ENCODE measurements at regions not wholly inside any gene's neighbourhood (a gene's known extent, or its start where the extent isn't known, plus 50 kb on each side); places are given as distances from the start of the nearest gene placed in this dataset.

DNA sequence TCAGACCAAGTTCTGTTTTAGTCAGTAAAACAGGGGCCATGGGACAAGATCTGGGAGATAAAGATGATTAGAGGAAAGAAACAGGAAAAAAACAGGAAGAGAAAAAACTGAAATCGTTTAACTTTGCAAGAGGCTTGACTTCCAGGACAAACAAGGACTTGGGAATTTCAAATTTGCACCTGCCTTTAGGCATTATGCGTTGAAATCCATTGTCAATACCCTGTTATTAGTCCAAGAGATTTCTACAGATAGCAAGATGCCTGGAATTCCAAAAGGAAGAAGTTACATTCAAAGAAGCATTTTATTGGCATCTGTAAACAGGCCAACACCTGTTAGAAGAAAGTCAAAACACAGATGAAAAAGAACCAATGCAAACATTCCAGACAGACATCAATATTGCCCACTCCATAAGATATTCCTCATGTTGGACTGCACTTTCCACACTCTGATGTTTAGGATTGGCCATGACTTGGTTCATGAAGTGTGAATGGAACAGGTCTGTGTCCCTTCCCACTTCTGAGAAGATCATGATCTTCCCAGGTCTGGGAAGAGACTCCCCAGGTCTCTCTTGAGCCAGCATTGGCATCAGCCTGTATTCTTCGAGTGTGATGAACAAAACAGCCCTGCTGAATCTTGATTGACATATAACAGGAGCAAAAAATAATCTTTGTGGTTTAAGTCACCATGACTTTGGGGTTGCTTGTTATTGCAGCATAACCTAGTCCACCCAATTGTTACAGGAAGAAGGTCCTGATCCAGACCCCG is 181.4 kb upstream of the FN1 start:
- TF ChIP-seq, protein P1, sequence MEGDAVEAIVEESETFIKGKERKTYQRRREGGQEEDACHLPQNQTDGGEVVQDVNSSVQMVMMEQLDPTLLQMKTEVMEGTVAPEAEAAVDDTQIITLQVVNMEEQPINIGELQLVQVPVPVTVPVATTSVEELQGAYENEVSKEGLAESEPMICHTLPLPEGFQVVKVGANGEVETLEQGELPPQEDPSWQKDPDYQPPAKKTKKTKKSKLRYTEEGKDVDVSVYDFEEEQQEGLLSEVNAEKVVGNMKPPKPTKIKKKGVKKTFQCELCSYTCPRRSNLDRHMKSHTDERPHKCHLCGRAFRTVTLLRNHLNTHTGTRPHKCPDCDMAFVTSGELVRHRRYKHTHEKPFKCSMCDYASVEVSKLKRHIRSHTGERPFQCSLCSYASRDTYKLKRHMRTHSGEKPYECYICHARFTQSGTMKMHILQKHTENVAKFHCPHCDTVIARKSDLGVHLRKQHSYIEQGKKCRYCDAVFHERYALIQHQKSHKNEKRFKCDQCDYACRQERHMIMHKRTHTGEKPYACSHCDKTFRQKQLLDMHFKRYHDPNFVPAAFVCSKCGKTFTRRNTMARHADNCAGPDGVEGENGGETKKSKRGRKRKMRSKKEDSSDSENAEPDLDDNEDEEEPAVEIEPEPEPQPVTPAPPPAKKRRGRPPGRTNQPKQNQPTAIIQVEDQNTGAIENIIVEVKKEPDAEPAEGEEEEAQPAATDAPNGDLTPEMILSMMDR (IDR thresholded peaks at IDR 0.05; ENCODE audit: low read depth, low read length, missing input control), result no peak
- H3K27ac ChIP-seq (ENCODE audit: low read depth in 1 of 2, low read length in 2 of 2), result no peak overlapping the region
- no peaks in the 10 kb centered on the region for H3K9me3 ChIP-seq (ENCODE audit: control insufficient read depth in 4 of 4, low read length in 3 of 4)
- H3K9ac ChIP-seq (ENCODE audit: low read depth in 1 of 2, low read length in 2 of 2), result no peak overlapping the region
- no peak for DNase-seq (ENCODE audit: low spot score)
- 68% methylated on average over 4 of the region's 4 CpGs for WGBS
- H3K4me3 ChIP-seq (ENCODE audit: low read depth in 1 of 3, low read length in 3 of 3), result no peak overlapping the region
- no peaks in the 10 kb centered on the region for H3K27me3 ChIP-seq (ENCODE audit: control insufficient read depth in 4 of 4, insufficient read depth in 4 of 4, low read length in 3 of 4)
- no peaks in the 10 kb centered on the region for H3K36me3 ChIP-seq (ENCODE audit: control insufficient read depth in 4 of 4, insufficient read depth in 3 of 4, low read depth in 1 of 4, low read length in 3 of 4)
- H3K4me1 ChIP-seq (ENCODE audit: control insufficient read depth in 4 of 4, insufficient read depth in 4 of 4, low read length in 3 of 4), result peaks cover 0 to 9% (median 5%) of the 10 kb centered on the region in 4 donors

DNA sequence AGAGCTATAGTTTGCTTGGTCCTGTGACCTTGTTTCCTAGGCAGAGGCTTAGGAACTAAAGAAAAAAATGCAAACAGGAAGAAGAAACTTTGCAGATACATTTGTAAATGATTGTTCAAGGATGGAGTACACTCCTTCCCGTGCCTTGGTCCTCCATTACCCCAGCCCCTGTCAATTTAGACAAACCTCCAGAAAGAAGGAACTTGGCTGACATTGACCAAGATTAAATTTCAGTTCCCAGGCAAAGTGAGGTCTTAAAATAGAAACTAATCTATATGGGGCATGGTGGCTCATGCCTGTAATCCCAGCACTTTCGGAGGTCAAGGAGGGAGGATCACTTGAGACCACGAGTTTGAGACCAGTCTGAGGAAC is 179.9 kb upstream of the FN1 start:
- H3K9me3 ChIP-seq (ENCODE audit: control insufficient read depth in 4 of 4, low read length in 3 of 4), result no peaks in the 10 kb centered on the region
- no peak for DNase-seq (ENCODE audit: low spot score)
- no peaks in the 10 kb centered on the region for H3K36me3 ChIP-seq (ENCODE audit: control insufficient read depth in 4 of 4, insufficient read depth in 3 of 4, low read depth in 1 of 4, low read length in 3 of 4)
- H3K4me1 ChIP-seq (ENCODE audit: control insufficient read depth in 4 of 4, insufficient read depth in 4 of 4, low read length in 3 of 4), result peaks cover 0 to 9% (median 5%) of the 10 kb centered on the region in 4 donors
- no peak overlapping the region for H3K9ac ChIP-seq (ENCODE audit: low read depth in 1 of 2, low read length in 2 of 2)
- TF ChIP-seq NR2F2 (IDR thresholded peaks at IDR 0.05) (no peak), YY1 (IDR thresholded peaks at IDR 0.05) (no peak), JUND (IDR thresholded peaks at IDR 0.05) (no peak), RAD21 (IDR thresholded peaks at IDR 0.05) (no peak), SP1 (IDR thresholded peaks at IDR 0.05) (no peak)
- TF ChIP-seq, protein P2, sequence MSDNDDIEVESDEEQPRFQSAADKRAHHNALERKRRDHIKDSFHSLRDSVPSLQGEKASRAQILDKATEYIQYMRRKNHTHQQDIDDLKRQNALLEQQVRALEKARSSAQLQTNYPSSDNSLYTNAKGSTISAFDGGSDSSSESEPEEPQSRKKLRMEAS (IDR thresholded peaks at IDR 0.05), result no peak
- TF ChIP-seq, protein P3, sequence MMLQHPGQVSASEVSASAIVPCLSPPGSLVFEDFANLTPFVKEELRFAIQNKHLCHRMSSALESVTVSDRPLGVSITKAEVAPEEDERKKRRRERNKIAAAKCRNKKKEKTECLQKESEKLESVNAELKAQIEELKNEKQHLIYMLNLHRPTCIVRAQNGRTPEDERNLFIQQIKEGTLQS (IDR thresholded peaks at IDR 0.05), result no peak
- no peak overlapping the region for H3K4me3 ChIP-seq (ENCODE audit: low read depth in 1 of 3, low read length in 3 of 3)
- 68% methylated on average over 3 of the region's 3 CpGs for WGBS
- no peak overlapping the region for H3K27ac ChIP-seq (ENCODE audit: low read depth in 1 of 2, low read length in 2 of 2)
- no peaks in the 10 kb centered on the region for H3K27me3 ChIP-seq (ENCODE audit: control insufficient read depth in 4 of 4, insufficient read depth in 4 of 4, low read length in 3 of 4)

DNA sequence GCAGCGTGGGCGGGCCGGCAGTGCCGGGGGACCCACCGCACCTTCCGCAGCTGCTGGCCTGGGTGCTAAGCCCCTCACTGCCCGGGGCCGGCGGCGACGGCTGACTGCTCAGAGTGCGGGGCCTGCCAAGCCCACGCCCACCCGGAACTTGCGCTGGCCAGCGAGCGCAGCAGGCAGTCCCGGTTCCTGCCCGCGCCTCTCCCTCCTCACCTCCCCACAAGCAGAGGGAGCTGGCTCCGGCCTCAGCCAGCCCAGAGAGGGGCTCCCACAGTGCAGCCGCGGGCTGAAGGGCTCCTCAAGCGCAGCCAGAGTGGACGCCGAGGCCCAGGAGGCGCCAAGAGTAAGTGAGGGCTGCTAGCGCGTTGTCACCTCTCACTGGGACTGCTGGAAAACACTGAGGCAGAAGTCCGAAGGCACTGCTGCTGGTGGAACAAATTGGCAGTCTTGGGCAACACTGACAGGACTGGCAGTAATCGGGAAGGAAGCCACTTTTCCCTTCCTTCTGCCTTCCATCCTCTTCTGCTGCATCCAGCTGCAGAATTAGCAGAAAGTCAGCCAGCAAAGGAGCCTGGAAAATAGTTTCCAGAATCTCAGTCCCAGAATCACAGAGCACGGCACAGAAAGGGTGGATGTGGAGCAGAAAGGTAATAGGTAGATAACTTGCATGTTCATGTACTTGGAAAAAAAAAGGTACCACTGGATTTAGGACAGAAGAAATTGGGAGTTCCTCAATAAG is 179.4 kb upstream of the FN1 start:
- Histone ChIP-seq H3K27me3 (ENCODE audit: control insufficient read depth in 4 of 4, insufficient read depth in 4 of 4, low read length in 3 of 4) (no peaks in the 10 kb centered on the region), H3K9me3 (ENCODE audit: control insufficient read depth in 4 of 4, low read length in 3 of 4) (no peaks in the 10 kb centered on the region), H3K27ac (ENCODE audit: low read depth in 1 of 2, low read length in 2 of 2) (no peak overlapping the region), H3K4me1 (ENCODE audit: control insufficient read depth in 4 of 4, insufficient read depth in 4 of 4, low read length in 3 of 4) (peaks cover 0 to 9% (median 5%) of the 10 kb centered on the region in 4 donors), H3K9ac (ENCODE audit: low read depth in 1 of 2, low read length in 2 of 2) (no peak overlapping the region), H3K36me3 (ENCODE audit: control insufficient read depth in 4 of 4, insufficient read depth in 3 of 4, low read depth in 1 of 4, low read length in 3 of 4) (no peaks in the 10 kb centered on the region), H3K4me3 (ENCODE audit: low read depth in 1 of 3, low read length in 3 of 3) (no peak overlapping the region)
- WGBS, result 97% methylated on average over 32 of the region's 32 CpGs
- TF ChIP-seq GABPA (IDR thresholded peaks at IDR 0.05 in 1 of 2, conservative IDR thresholded peaks at IDR 0.05 in 1 of 2) (no peak), NR2F2 (IDR thresholded peaks at IDR 0.05) (no peak)
- no peak for DNase-seq (ENCODE audit: low spot score)

DNA sequence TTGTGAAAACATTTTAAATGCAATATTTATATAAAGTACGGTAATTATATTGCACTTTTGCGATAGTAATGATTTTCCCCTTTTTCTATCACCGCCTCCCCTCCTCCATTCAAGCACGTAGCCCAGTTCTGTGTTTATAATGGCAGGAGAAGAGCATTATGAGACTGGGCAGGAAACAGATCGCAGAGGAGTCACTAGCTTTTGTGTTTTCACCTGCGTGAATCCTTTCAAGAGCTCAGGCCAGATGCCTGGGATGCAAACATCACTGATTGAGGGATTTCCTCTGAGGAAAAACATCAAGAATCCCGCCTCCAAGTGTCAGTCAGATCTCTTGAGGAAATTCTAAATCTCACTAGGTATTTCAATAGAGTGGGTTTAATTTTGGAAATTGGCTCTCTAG is 178.4 kb upstream of the FN1 start:
- Histone ChIP-seq H3K9ac (ENCODE audit: low read depth in 1 of 2, low read length in 2 of 2) (no peak overlapping the region), H3K9me3 (ENCODE audit: control insufficient read depth in 4 of 4, low read length in 3 of 4) (no peaks in the 10 kb centered on the region), H3K36me3 (ENCODE audit: control insufficient read depth in 4 of 4, insufficient read depth in 3 of 4, low read depth in 1 of 4, low read length in 3 of 4) (no peaks in the 10 kb centered on the region), H3K4me1 (ENCODE audit: control insufficient read depth in 4 of 4, insufficient read depth in 4 of 4, low read length in 3 of 4) (peaks cover 0 to 6% (median 4%) of the 10 kb centered on the region in 4 donors), H3K27me3 (ENCODE audit: control insufficient read depth in 4 of 4, insufficient read depth in 4 of 4, low read length in 3 of 4) (no peaks in the 10 kb centered on the region), H3K27ac (ENCODE audit: low read depth in 1 of 2, low read length in 2 of 2) (no peak overlapping the region), H3K4me3 (ENCODE audit: low read depth in 1 of 3, low read length in 3 of 3) (no peak overlapping the region)
- DNase-seq (ENCODE audit: low spot score), result no peak
- no peak for TF ChIP-seq EGR1 (IDR thresholded peaks at IDR 0.05; ENCODE audit: low read depth in 2 of 2)
- no peak for TF ChIP-seq FOXA2 (IDR thresholded peaks at IDR 0.05)
- no peak for TF ChIP-seq JUND (IDR thresholded peaks at IDR 0.05)
- TF ChIP-seq, protein P4, sequence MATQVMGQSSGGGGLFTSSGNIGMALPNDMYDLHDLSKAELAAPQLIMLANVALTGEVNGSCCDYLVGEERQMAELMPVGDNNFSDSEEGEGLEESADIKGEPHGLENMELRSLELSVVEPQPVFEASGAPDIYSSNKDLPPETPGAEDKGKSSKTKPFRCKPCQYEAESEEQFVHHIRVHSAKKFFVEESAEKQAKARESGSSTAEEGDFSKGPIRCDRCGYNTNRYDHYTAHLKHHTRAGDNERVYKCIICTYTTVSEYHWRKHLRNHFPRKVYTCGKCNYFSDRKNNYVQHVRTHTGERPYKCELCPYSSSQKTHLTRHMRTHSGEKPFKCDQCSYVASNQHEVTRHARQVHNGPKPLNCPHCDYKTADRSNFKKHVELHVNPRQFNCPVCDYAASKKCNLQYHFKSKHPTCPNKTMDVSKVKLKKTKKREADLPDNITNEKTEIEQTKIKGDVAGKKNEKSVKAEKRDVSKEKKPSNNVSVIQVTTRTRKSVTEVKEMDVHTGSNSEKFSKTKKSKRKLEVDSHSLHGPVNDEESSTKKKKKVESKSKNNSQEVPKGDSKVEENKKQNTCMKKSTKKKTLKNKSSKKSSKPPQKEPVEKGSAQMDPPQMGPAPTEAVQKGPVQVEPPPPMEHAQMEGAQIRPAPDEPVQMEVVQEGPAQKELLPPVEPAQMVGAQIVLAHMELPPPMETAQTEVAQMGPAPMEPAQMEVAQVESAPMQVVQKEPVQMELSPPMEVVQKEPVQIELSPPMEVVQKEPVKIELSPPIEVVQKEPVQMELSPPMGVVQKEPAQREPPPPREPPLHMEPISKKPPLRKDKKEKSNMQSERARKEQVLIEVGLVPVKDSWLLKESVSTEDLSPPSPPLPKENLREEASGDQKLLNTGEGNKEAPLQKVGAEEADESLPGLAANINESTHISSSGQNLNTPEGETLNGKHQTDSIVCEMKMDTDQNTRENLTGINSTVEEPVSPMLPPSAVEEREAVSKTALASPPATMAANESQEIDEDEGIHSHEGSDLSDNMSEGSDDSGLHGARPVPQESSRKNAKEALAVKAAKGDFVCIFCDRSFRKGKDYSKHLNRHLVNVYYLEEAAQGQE (IDR thresholded peaks at IDR 0.05), result no peak
- TF ChIP-seq HNF4G (IDR thresholded peaks at IDR 0.05), result no peak
- TF ChIP-seq, protein P5, sequence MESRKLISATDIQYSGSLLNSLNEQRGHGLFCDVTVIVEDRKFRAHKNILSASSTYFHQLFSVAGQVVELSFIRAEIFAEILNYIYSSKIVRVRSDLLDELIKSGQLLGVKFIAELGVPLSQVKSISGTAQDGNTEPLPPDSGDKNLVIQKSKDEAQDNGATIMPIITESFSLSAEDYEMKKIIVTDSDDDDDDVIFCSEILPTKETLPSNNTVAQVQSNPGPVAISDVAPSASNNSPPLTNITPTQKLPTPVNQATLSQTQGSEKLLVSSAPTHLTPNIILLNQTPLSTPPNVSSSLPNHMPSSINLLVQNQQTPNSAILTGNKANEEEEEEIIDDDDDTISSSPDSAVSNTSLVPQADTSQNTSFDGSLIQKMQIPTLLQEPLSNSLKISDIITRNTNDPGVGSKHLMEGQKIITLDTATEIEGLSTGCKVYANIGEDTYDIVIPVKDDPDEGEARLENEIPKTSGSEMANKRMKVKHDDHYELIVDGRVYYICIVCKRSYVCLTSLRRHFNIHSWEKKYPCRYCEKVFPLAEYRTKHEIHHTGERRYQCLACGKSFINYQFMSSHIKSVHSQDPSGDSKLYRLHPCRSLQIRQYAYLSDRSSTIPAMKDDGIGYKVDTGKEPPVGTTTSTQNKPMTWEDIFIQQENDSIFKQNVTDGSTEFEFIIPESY (IDR thresholded peaks at IDR 0.05), result no peak
- WGBS, result 96% methylated on average over 7 of the region's 7 CpGs

Data from liver (tissue), 8 donors.